Thyroid gland (tissue), 4 donors: ENCODE measurements at regions not wholly inside any gene's neighbourhood (a gene's known extent, or its start where the extent isn't known, plus 50 kb on each side); places are given as distances from the start of the nearest gene placed in this dataset.

Source experiments
- POLR2A ChIP-seq, 2 donors: fragments of 450-650 bp; IDR thresholded peaks; one replicate each; pipeline ENCODE4 v1.6.1; 2017; ENCODE audit warnings: antibody characterized with exemption in 2 of 2, mild to moderate bottlenecking in 2 of 2, moderate library complexity in 1 of 2
- TF ChIP-seq, protein P1 (sequence below), 6 experiments: fragments of 200-600 bp in 3 of 6; fragments of 450-650 bp in 3 of 6; sonication (generic) in 3 of 6; IDR thresholded peaks; one replicate each; pipeline ENCODE4 v1.5.1; 2016 to 2019; ENCODE audit warnings: antibody characterized with exemption in 6 of 6, mild to moderate bottlenecking in 2 of 6, inconsistent platforms in 1 of 6, moderate library complexity in 1 of 6

DNA sequence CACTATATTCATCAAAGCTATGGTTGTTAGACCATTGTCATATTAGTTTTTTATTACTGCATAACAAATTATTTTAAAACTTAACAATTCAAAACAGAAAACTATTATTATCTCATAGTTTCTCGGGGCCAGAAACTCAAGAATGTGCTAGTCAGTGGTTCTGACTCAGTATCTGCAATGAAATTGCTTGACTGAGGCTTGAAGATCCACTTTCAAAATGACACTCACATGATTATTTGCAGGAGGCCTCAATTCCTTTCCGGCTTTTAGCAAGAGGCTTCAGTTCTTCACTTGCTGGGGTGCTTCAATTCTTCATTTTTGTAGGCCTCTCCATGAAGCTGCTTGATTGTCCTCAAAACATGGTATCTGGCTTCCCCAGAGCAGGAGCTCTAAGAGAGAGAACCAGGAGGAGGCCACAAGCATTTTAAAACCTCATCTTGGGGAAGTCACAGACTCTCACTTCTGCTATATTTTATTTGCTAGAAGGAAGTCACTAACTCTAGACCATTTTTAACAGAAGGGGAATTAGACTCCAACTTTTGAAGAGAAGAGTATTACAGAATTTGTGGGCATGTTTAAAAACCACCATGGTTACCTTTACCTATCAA is 383.7 kb downstream of the MFSD1 start:
- no peak for TF ChIP-seq POLR2A (IDR thresholded peaks at IDR 0.05)
- TF ChIP-seq, protein P1, sequence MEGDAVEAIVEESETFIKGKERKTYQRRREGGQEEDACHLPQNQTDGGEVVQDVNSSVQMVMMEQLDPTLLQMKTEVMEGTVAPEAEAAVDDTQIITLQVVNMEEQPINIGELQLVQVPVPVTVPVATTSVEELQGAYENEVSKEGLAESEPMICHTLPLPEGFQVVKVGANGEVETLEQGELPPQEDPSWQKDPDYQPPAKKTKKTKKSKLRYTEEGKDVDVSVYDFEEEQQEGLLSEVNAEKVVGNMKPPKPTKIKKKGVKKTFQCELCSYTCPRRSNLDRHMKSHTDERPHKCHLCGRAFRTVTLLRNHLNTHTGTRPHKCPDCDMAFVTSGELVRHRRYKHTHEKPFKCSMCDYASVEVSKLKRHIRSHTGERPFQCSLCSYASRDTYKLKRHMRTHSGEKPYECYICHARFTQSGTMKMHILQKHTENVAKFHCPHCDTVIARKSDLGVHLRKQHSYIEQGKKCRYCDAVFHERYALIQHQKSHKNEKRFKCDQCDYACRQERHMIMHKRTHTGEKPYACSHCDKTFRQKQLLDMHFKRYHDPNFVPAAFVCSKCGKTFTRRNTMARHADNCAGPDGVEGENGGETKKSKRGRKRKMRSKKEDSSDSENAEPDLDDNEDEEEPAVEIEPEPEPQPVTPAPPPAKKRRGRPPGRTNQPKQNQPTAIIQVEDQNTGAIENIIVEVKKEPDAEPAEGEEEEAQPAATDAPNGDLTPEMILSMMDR (IDR thresholded peaks at IDR 0.05): no peak
